Lower leg skin (tissue), 3 donors: ENCODE measurements at regions not wholly inside any gene's neighbourhood (a gene's known extent, or its start where the extent isn't known, plus 50 kb on each side); places are given as distances from the start of the nearest gene placed in this dataset.

Experiments
- CTCF ChIP-seq, 3 donors: fragments of 450-650 bp; IDR thresholded peaks; one replicate each; pipeline ENCODE4 v1.5.1; 2016; ENCODE audit warnings: antibody characterized with exemption in 3 of 3, mild to moderate bottlenecking in 3 of 3, moderate library complexity in 2 of 3
- POLR2A ChIP-seq, 2 donors: fragments of 450-650 bp; IDR thresholded peaks; one replicate each; pipeline ENCODE4 v1.6.1; 2016 to 2017; ENCODE audit warnings: antibody characterized with exemption in 2 of 2, mild to moderate bottlenecking in 1 of 2, moderate library complexity in 1 of 2

GRCh38 chr3:82685761-82686160, 924.3 kb upstream of the GBE1 start:
- TF ChIP-seq POLR2A (IDR thresholded peaks at IDR 0.05) (no peak), CTCF (IDR thresholded peaks at IDR 0.05) (no peak)
